HG03060 (cell line): ENCODE measurements at regions not wholly inside any gene's neighbourhood (a gene's known extent, or its start where the extent isn't known, plus 50 kb on each side); places are given as distances from the start of the nearest gene placed in this dataset.

Experiments
- ATAC-seq: cut with Tn5 transposase; IDR thresholded peaks from one replicate; pipeline ENCODE4 v1.9.1; 2021; ENCODE audit warnings: low read depth, moderate number of reproducible peaks; ENCODE audit not compliant: unreplicated experiment

- no peak for ATAC-seq
These were observed 233.6 kb downstream of the C12orf50 start for GRCh38 chr12:87795555-87795954.

GRCh38 chr12:87794854-87795253 lies 234.3 kb downstream of the C12orf50 start:
- ATAC-seq, result no peak

- no peak for ATAC-seq
These were observed 236.1 kb downstream of the C12orf50 start for GRCh38 chr12:87793131-87793530.

- ATAC-seq, result no peak
These were observed 244.9 kb downstream of the C12orf50 start for GRCh38 chr12:87784350-87784749.

- no peak for ATAC-seq
These were observed 245.7 kb downstream of the C12orf50 start for GRCh38 chr12:87783467-87783866.

GRCh38 chr12:87782838-87783237 lies 246.4 kb downstream of the C12orf50 start:
- ATAC-seq, result no peak

GRCh38 chr12:87779858-87780498 lies 249.2 kb downstream of the C12orf50 start:
- ATAC-seq, result no peak

- no peak for ATAC-seq
These were observed 250.2 kb downstream of the C12orf50 start for GRCh38 chr12:87779016-87779415.

- no peak for ATAC-seq
These were observed 251.1 kb downstream of the C12orf50 start for GRCh38 chr12:87778065-87778464.

GRCh38 chr12:87775784-87776183 lies 253.4 kb downstream of the C12orf50 start:
- ATAC-seq, result no peak

GRCh38 chr12:87775051-87775450 lies 254.2 kb downstream of the C12orf50 start:
- no peak for ATAC-seq

GRCh38 chr12:87772401-87772800 lies 256.8 kb downstream of the C12orf50 start:
- ATAC-seq, result no peak

GRCh38 chr12:87768501-87769287 lies 260.5 kb downstream of the C12orf50 start:
- no peak for ATAC-seq

GRCh38 chr12:87766044-87766443 lies 263.2 kb downstream of the C12orf50 start:
- ATAC-seq, result no peak

- ATAC-seq, result no peak
These were observed 268.3 kb downstream of the C12orf50 start for GRCh38 chr12:87760943-87761342.

GRCh38 chr12:87758271-87758670 lies 270.9 kb downstream of the C12orf50 start:
- ATAC-seq, result no peak

- no peak for ATAC-seq
These were observed 272.5 kb downstream of the C12orf50 start for GRCh38 chr12:87756721-87757120.

- ATAC-seq, result no peak
These were observed 273.1 kb downstream of the C12orf50 start for GRCh38 chr12:87756111-87756510.

GRCh38 chr12:87728931-87729593 lies 300.1 kb downstream of the C12orf50 start:
- ATAC-seq, result no peak

GRCh38 chr12:87720967-87721366 lies 308.2 kb downstream of the C12orf50 start:
- ATAC-seq, result no peak

- no peak for ATAC-seq
These were observed 324.8 kb downstream of the C12orf50 start for GRCh38 chr12:87704374-87704773.
